Liver (tissue), 8 donors: ENCODE measurements at regions not wholly inside any gene's neighbourhood (a gene's known extent, or its start where the extent isn't known, plus 50 kb on each side); places are given as distances from the start of the nearest gene placed in this dataset.
A peak's percentile ranks its signal among the peaks of the same experiment; 100 is the strongest.
"Not testable (repeated sequence)": the region's sequence is repeated elsewhere in the genome, so short reads cannot be mapped to it uniquely, and the experiment has no call there.

Source experiments
- DNase-seq: peaks from one replicate; pipeline ENCODE4 v3.0.0-alpha.2; 2017; ENCODE audit warnings: low spot score
- H3K27ac ChIP-seq, 2 donors: one replicate each; pipeline ENCODE4 v1.7.0; 2013; ENCODE audit warnings: inconsistent platforms in 2 of 2, low read length in 2 of 2, control low read depth in 1 of 2, low read depth in 1 of 2, mild to moderate bottlenecking in 1 of 2
- H3K27me3 ChIP-seq, 4 donors: one replicate each; pipeline versions ENCODE4 v1.6.1 to v1.7.0; 2013; ENCODE audit warnings: low read length in 3 of 4, inconsistent platforms in 1 of 4, mild to moderate bottlenecking in 1 of 4, moderate library complexity in 1 of 4; ENCODE audit not compliant: control insufficient read depth in 4 of 4, insufficient read depth in 4 of 4
- H3K36me3 ChIP-seq, 4 donors: one replicate each; pipeline versions ENCODE4 v1.6.1 to v1.7.0; 2013; ENCODE audit warnings: low read length in 3 of 4, mild to moderate bottlenecking in 3 of 4, low read depth in 1 of 4, moderate library complexity in 1 of 4; ENCODE audit not compliant: control insufficient read depth in 4 of 4, insufficient read depth in 3 of 4
- H3K4me1 ChIP-seq, 4 donors: one replicate each; pipeline versions ENCODE4 v1.6.1 to v1.7.0; 2013; ENCODE audit warnings: low read length in 3 of 4, mild to moderate bottlenecking in 3 of 4, moderate library complexity in 1 of 4; ENCODE audit not compliant: control insufficient read depth in 4 of 4, insufficient read depth in 4 of 4
- H3K4me3 ChIP-seq, 3 donors: one replicate each; pipeline versions ENCODE4 v1.6.1 to v1.7.0; 2013; ENCODE audit warnings: low read length in 3 of 3, control low read depth in 1 of 3, low read depth in 1 of 3, mild to moderate bottlenecking in 1 of 3
- H3K9ac ChIP-seq, 2 donors: one replicate each; pipeline ENCODE4 v1.7.0; 2013; ENCODE audit warnings: low read length in 2 of 2, mild to moderate bottlenecking in 2 of 2, moderate library complexity in 2 of 2, control low read depth in 1 of 2, low read depth in 1 of 2
- H3K9me3 ChIP-seq, 4 donors: one replicate each; pipeline versions ENCODE4 v1.6.1 to v1.7.0; 2013; ENCODE audit warnings: low read length in 3 of 4; ENCODE audit not compliant: control insufficient read depth in 4 of 4
- CTCF ChIP-seq: fragments of 150-350 bp; IDR thresholded peaks from 2 replicates; pipeline ENCODE4 v1.5.1; 2017; ENCODE audit warnings: improper control_type of control experiment, low read depth, low read length; ENCODE audit not compliant: missing input control
- EGR1 ChIP-seq, 2 donors: IDR thresholded peaks; 2 replicates each; pipeline ENCODE4 v1.6.1; 2016 to 2018; ENCODE audit warnings: antibody characterized with exemption in 2 of 2, low read depth in 2 of 2
- FOXA1 ChIP-seq: IDR thresholded peaks from 2 replicates; pipeline ENCODE4 v1.6.1; 2016; ENCODE audit warnings: antibody characterized with exemption
- FOXA2 ChIP-seq: IDR thresholded peaks from 2 replicates; pipeline ENCODE4 v1.6.1; 2016; ENCODE audit warnings: antibody characterized with exemption
- HNF4G ChIP-seq: IDR thresholded peaks from 2 replicates; pipeline ENCODE4 v1.6.1; 2016; ENCODE audit warnings: antibody characterized with exemption
- JUND ChIP-seq, 2 donors: IDR thresholded peaks; 2 replicates each; pipeline ENCODE4 v1.6.1; 2016; ENCODE audit warnings: antibody characterized with exemption in 2 of 2
- MAX ChIP-seq: IDR thresholded peaks from 2 replicates; pipeline ENCODE4 v1.6.1; 2016; ENCODE audit warnings: antibody characterized with exemption
- NR2F2 ChIP-seq: IDR thresholded peaks from 2 replicates; pipeline ENCODE4 v1.6.1; 2016; ENCODE audit warnings: antibody characterized with exemption
- RAD21 ChIP-seq, 2 donors: IDR thresholded peaks; 2 replicates each; pipeline ENCODE4 v1.6.1; 2016; ENCODE audit warnings: antibody characterized with exemption in 2 of 2, mild to moderate bottlenecking in 2 of 2
- SP1 ChIP-seq: IDR thresholded peaks from 2 replicates; pipeline ENCODE4 v1.6.1; 2018; ENCODE audit warnings: antibody characterized with exemption, mild to moderate bottlenecking
- YY1 ChIP-seq: IDR thresholded peaks from 2 replicates; pipeline ENCODE4 v1.6.1; 2016; ENCODE audit warnings: antibody characterized with exemption, mild to moderate bottlenecking
- WGBS: extraction: QIAGEN DNeasy Blood & Tissue Kit; methylation state at CpG from one replicate; pipeline ENCODE4 v1.1.7; 2013; 5-methylcytosine and 5-hydroxymethylcytosine counted together
- TF ChIP-seq, protein P1 (sequence below): IDR thresholded peaks from 2 replicates; pipeline ENCODE4 v1.6.1; 2016; ENCODE audit warnings: antibody characterized with exemption, mild to moderate bottlenecking
- donor health status: healthy.
- donor health status: healthy.
- donor health status: healthy.
- donor health status: healthy.
- donor health status: healthy.

GRCh38 chr11:89601263-89601662 is 108.8 kb upstream of the TRIM77 start:
- not testable (repeated sequence) for H3K27me3 ChIP-seq, H3K4me3 ChIP-seq, H3K9me3 ChIP-seq, H3K4me1 ChIP-seq, H3K36me3 ChIP-seq, DNase-seq, H3K27ac ChIP-seq, H3K9ac ChIP-seq
- WGBS = 88% methylated on average over 1 of the region's 1 CpG

DNA sequence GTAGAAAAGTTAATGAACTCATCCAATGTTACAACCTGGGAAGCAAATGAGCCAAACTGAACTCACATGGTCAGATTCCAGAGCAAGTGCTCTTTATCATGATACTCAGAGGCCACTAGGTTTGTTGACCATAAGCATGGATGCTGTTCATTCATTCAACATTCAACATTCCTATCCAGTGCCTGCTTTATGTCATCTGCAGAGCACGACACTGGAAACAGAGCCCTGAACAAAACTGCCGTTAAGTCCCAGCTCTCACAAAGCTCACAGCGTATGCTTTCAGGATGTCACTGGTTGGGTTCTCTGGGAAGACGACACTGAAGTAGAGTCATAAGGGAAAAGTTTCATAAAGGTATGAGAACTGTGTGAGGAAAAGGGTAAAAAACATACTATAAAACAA is 105.8 kb upstream of the TRIM77 start:
- H3K27me3 ChIP-seq = no peaks in the 10 kb centered on the region
- WGBS = 85% methylated on average over 4 of the region's 4 CpGs
- TF ChIP-seq, protein P1, sequence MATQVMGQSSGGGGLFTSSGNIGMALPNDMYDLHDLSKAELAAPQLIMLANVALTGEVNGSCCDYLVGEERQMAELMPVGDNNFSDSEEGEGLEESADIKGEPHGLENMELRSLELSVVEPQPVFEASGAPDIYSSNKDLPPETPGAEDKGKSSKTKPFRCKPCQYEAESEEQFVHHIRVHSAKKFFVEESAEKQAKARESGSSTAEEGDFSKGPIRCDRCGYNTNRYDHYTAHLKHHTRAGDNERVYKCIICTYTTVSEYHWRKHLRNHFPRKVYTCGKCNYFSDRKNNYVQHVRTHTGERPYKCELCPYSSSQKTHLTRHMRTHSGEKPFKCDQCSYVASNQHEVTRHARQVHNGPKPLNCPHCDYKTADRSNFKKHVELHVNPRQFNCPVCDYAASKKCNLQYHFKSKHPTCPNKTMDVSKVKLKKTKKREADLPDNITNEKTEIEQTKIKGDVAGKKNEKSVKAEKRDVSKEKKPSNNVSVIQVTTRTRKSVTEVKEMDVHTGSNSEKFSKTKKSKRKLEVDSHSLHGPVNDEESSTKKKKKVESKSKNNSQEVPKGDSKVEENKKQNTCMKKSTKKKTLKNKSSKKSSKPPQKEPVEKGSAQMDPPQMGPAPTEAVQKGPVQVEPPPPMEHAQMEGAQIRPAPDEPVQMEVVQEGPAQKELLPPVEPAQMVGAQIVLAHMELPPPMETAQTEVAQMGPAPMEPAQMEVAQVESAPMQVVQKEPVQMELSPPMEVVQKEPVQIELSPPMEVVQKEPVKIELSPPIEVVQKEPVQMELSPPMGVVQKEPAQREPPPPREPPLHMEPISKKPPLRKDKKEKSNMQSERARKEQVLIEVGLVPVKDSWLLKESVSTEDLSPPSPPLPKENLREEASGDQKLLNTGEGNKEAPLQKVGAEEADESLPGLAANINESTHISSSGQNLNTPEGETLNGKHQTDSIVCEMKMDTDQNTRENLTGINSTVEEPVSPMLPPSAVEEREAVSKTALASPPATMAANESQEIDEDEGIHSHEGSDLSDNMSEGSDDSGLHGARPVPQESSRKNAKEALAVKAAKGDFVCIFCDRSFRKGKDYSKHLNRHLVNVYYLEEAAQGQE = no peak
- no peak for TF ChIP-seq RAD21 (IDR thresholded peaks at IDR 0.05)
- no peak for TF ChIP-seq MAX
- no peak for TF ChIP-seq CTCF
- no peak for TF ChIP-seq HNF4G
- TF ChIP-seq YY1 = no peak
- no peak for TF ChIP-seq EGR1 (IDR thresholded peaks at IDR 0.05; ENCODE audit: low read depth in 2 of 2)
- no peak for TF ChIP-seq SP1
- no peak for TF ChIP-seq FOXA2
- TF ChIP-seq JUND (IDR thresholded peaks at IDR 0.05) = no peak
- TF ChIP-seq FOXA1 = no peak
- H3K4me1 ChIP-seq = no peaks in the 10 kb centered on the region
- H3K4me3 ChIP-seq = no peak overlapping the region
- H3K36me3 ChIP-seq = no peaks in the 10 kb centered on the region
- DNase-seq = no peak
- H3K9ac ChIP-seq = no peak overlapping the region
- H3K9me3 ChIP-seq = no peaks in the 10 kb centered on the region
- H3K27ac ChIP-seq = no peak overlapping the region

- H3K36me3 ChIP-seq, H3K4me1 ChIP-seq, DNase-seq, H3K27me3 ChIP-seq, H3K27ac ChIP-seq, H3K9me3 ChIP-seq, H3K4me3 ChIP-seq, H3K9ac ChIP-seq: not testable (repeated sequence)
- peak; percentile 41 for TF ChIP-seq NR2F2
- 68% methylated on average over 2 of the region's 2 CpGs for WGBS
Measured at GRCh38 chr11:89606845-89607244, 103.3 kb upstream of the TRIM77 start.

DNA sequence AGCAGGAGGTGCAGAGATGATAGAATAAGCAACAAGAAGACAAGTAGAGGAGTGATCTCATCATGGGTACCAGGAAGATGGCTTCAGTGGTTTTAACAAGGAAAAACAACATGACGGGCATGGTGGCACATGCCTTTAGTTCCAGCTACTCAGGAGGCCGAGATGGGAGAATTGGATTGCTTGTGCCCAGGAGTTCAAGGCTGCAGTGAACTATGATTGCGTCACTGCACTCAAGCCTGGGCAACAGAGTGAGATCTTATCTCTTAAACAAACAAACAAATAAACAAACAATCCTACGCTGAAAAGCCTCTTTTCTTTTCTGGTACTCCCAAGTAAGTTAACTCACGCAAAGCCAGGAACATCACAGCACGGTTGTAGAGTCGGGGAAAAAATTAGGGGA is 102.6 kb upstream of the TRIM77 start:
- not testable (repeated sequence) for H3K27me3 ChIP-seq, H3K9ac ChIP-seq, H3K4me1 ChIP-seq, H3K27ac ChIP-seq, H3K4me3 ChIP-seq, H3K36me3 ChIP-seq, H3K9me3 ChIP-seq, DNase-seq
- WGBS = 60% methylated on average over 7 of the region's 7 CpGs
